ENCODE measurements at regions not wholly inside any gene's neighbourhood (a gene's known extent, or its start where the extent isn't known, plus 50 kb on each side); places are given as distances from the start of the nearest gene placed in this dataset.

DNA sequence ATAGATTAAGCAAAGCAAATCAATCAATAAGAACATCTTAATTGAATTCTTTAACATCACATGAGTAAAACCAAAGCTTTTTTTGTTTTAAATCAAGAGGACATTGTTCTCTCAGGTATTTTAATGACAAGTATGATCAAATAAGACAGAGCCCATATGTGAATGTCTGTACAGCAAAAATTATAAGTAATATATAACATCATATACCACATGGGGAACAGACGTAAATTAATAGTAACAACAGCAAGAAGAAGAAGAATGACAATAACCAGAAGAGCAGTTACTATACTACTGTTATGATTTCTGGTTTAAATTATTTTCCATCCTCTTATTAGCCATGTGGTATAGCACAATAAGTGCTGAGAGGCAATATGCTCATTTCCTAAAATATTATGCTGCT lies 335.5 kb downstream of the ADAMTS20 start:
- TF ChIP-seq, protein P1, sequence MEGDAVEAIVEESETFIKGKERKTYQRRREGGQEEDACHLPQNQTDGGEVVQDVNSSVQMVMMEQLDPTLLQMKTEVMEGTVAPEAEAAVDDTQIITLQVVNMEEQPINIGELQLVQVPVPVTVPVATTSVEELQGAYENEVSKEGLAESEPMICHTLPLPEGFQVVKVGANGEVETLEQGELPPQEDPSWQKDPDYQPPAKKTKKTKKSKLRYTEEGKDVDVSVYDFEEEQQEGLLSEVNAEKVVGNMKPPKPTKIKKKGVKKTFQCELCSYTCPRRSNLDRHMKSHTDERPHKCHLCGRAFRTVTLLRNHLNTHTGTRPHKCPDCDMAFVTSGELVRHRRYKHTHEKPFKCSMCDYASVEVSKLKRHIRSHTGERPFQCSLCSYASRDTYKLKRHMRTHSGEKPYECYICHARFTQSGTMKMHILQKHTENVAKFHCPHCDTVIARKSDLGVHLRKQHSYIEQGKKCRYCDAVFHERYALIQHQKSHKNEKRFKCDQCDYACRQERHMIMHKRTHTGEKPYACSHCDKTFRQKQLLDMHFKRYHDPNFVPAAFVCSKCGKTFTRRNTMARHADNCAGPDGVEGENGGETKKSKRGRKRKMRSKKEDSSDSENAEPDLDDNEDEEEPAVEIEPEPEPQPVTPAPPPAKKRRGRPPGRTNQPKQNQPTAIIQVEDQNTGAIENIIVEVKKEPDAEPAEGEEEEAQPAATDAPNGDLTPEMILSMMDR (IDR thresholded peaks at IDR 0.05) = no peak
- TF ChIP-seq POLR2A (IDR thresholded peaks at IDR 0.05) = no peak
- no peak for TF ChIP-seq POLR2AphosphoS5 (IDR thresholded peaks at IDR 0.05; ENCODE audit: insufficient read depth in 1 of 2, low read depth in 1 of 2)

Data from vagina (tissue), 2 donors.